HEK293 (cell line): ENCODE measurements at regions not wholly inside any gene's neighbourhood (a gene's known extent, or its start where the extent isn't known, plus 50 kb on each side); places are given as distances from the start of the nearest gene placed in this dataset.

Experiments used
- ATF2 ChIP-seq: fragments of 450-650 bp; formaldehyde crosslinking; IDR thresholded peaks from 2 replicates; pipeline ENCODE4 v1.5.1; 2016; ENCODE audit warnings: missing biosample characterization, missing genetic modification characterization, low read depth
- CTCF ChIP-seq: fragments of 450-650 bp; formaldehyde crosslinking; IDR thresholded peaks from 2 replicates; pipeline ENCODE4 v1.5.1; 2016; ENCODE audit warnings: missing biosample characterization, missing genetic modification characterization
- PATZ1 ChIP-seq: fragments of 450-650 bp; formaldehyde crosslinking; IDR thresholded peaks from 2 replicates; pipeline ENCODE4 v1.5.1; 2016; ENCODE audit warnings: missing biosample characterization, missing genetic modification characterization
- TCF7L2 ChIP-seq: IDR thresholded peaks from 2 replicates; pipeline ENCODE4 v1.6.1; 2011; ENCODE audit warnings: low read depth, mild to moderate bottlenecking, inconsistent platforms, low read length, moderate library complexity, borderline replicate concordance
- ZBTB21 ChIP-seq: fragments of 450-650 bp; formaldehyde crosslinking; IDR thresholded peaks from 2 replicates; pipeline ENCODE4 v1.5.1; 2017; ENCODE audit warnings: missing biosample characterization, missing genetic modification characterization
- ZFP69B ChIP-seq: fragments of 450-650 bp; formaldehyde crosslinking; IDR thresholded peaks from 2 replicates; pipeline ENCODE4 v1.5.1; 2016; ENCODE audit warnings: missing biosample characterization, missing genetic modification characterization
- ZIC2 ChIP-seq: fragments of 450-650 bp; formaldehyde crosslinking; IDR thresholded peaks from 2 replicates; pipeline ENCODE4 v1.5.1; 2016; ENCODE audit warnings: missing biosample characterization, missing genetic modification characterization
- ZNF624 ChIP-seq: fragments of 450-650 bp; formaldehyde crosslinking; IDR thresholded peaks from 2 replicates; pipeline ENCODE4 v1.5.1; 2017; ENCODE audit warnings: missing biosample characterization, missing genetic modification characterization
- ZNF660 ChIP-seq: fragments of 450-650 bp; IDR thresholded peaks from 2 replicates; pipeline ENCODE4 v1.5.1; 2018; ENCODE audit warnings: missing biosample characterization, mild to moderate bottlenecking, missing genetic modification characterization
- ZNF747 ChIP-seq: fragments of 450-650 bp; formaldehyde crosslinking; IDR thresholded peaks from 2 replicates; pipeline ENCODE4 v1.5.1; 2016; ENCODE audit warnings: missing biosample characterization, missing genetic modification characterization

- TF ChIP-seq CTCF (tag by site-specific recombination) (no peak), ZIC2 (tag by site-specific recombination) (no peak), PATZ1 (tag by site-specific recombination) (no peak), ZNF747 (tag by site-specific recombination) (no peak), ZBTB21 (tag by site-specific recombination) (no peak), TCF7L2 (no peak), ZNF624 (tag by site-specific recombination) (no peak), ATF2 (no peak), ZFP69B (tag by site-specific recombination) (no peak), ZNF660 (tag by site-specific recombination) (no peak)
Observed at GRCh38 chr15:69988541-69989225, 109.0 kb downstream of the TLE3 start.
